Gastrocnemius medialis (tissue), 4 donors: ENCODE measurements at regions not wholly inside any gene's neighbourhood (a gene's known extent, or its start where the extent isn't known, plus 50 kb on each side); places are given as distances from the start of the nearest gene placed in this dataset.
"Not testable (repeated sequence)": the region's sequence is repeated elsewhere in the genome, so short reads cannot be mapped to it uniquely, and the experiment has no call there.

Source experiments
- ATAC-seq, 2 donors: fragments of 150-250 bp; one replicate each; pipeline ENCODE4 v1.9.1; 2016
- DNase-seq, 2 donors: peaks; one replicate each; pipeline ENCODE4 v3.0.0-alpha.2; 2019
- H3K27ac ChIP-seq, 4 donors: fragments of 200-600 bp; sonication (generic); 1 replicate in 1 of 4; 2 replicates in 3 of 4; pipeline ENCODE4 v1.5.1; 2016 to 2018; ENCODE audit warnings: mild to moderate bottlenecking in 2 of 4, moderate library complexity in 1 of 4
- H3K27me3 ChIP-seq, 3 donors: fragments of 200-600 bp; sonication (generic) in 2 of 3; 1 replicate in 1 of 3; 2 replicates in 2 of 3; pipeline versions ENCODE4 v1.5.1 to v1.6.0; 2016 to 2019; ENCODE audit warnings: mild to moderate bottlenecking in 1 of 3, moderate library complexity in 1 of 3
- H3K36me3 ChIP-seq, 2 donors: fragments of 200-600 bp; sonication (generic) in 1 of 2; one replicate each; pipeline ENCODE4 v1.5.1; 2017 to 2018
- H3K4me1 ChIP-seq, 2 donors: fragments of 200-600 bp; sonication (generic) in 1 of 2; one replicate each; pipeline ENCODE4 v1.5.1; 2016 to 2017; ENCODE audit warnings: mild to moderate bottlenecking in 2 of 2
- H3K4me3 ChIP-seq, 4 donors: fragments of 200-600 bp; sonication (generic) in 3 of 4; 1 replicate in 1 of 4; 2 replicates in 3 of 4; pipeline ENCODE4 v1.5.1; 2016 to 2019; ENCODE audit warnings: mild to moderate bottlenecking in 2 of 4
- H3K9me3 ChIP-seq, 3 donors: fragments of 200-600 bp; sonication (generic) in 2 of 3; 1 replicate in 1 of 3; 2 replicates in 2 of 3; pipeline ENCODE4 v1.5.1; 2016 to 2019
- CTCF ChIP-seq, 5 experiments: fragments of 450-650 bp in 3 of 5; fragments of 200-600 bp in 2 of 5; sonication (generic) in 2 of 5; IDR thresholded peaks in 4 of 5; conservative IDR thresholded peaks in 1 of 5; 1 replicate in 4 of 5; 2 replicates in 1 of 5; pipeline ENCODE4 v1.5.1; 2016 to 2019; ENCODE audit warnings: antibody characterized with exemption in 5 of 5, mild to moderate bottlenecking in 3 of 5, moderate library complexity in 3 of 5
- POLR2A ChIP-seq, 2 donors: fragments of 450-650 bp; IDR thresholded peaks; one replicate each; pipeline ENCODE4 v1.6.1; 2017; ENCODE audit warnings: antibody characterized with exemption in 2 of 2, mild to moderate bottlenecking in 2 of 2, moderate library complexity in 2 of 2
- in situ Hi-C, 4 donors: fragments of 200-750 bp; cut with MboI; loops; one replicate each; pipeline versions ENCODE4 v1.15.0 to v1.8.0; 2017; ENCODE audit warnings: low sequenced_read_pairs in 4 of 4
- intact Hi-C: fragments of 100-400 bp; cut with DNase I; formaldehyde crosslinking; loops from one replicate; pipeline ENCODE4 v1.15.1; 2023; ENCODE audit warnings: low total_unique reads

GRCh38 chr11:4315292-4315691 is 52.9 kb downstream of the OR52B4 start:
- intact Hi-C loops, DNase-seq, H3K9me3 ChIP-seq, in situ Hi-C loops, H3K27ac ChIP-seq, H3K4me3 ChIP-seq, H3K27me3 ChIP-seq, H3K36me3 ChIP-seq, H3K4me1 ChIP-seq: not testable (repeated sequence)
- peak in 1 of 2 donors; percentile 23 for ATAC-seq

GRCh38 chr11:4277225-4277624 is 91.0 kb downstream of the OR52B4 start:
- H3K9me3 ChIP-seq, H3K36me3 ChIP-seq, ATAC-seq, intact Hi-C loops, DNase-seq, H3K4me3 ChIP-seq, H3K27me3 ChIP-seq, H3K27ac ChIP-seq, H3K4me1 ChIP-seq, in situ Hi-C loops: not testable (repeated sequence)

GRCh38 chr11:4251085-4251484 is 117.1 kb downstream of the OR52B4 start:
- H3K27ac ChIP-seq, intact Hi-C loops, H3K9me3 ChIP-seq, H3K4me3 ChIP-seq, H3K4me1 ChIP-seq, in situ Hi-C loops, DNase-seq, H3K36me3 ChIP-seq, H3K27me3 ChIP-seq: not testable (repeated sequence)
- ATAC-seq, result peak in 1 of 2 donors; percentile 30

GRCh38 chr11:4249475-4249874 is 118.7 kb downstream of the OR52B4 start:
- H3K9me3 ChIP-seq, H3K4me1 ChIP-seq, H3K27me3 ChIP-seq, H3K27ac ChIP-seq, DNase-seq, H3K4me3 ChIP-seq, intact Hi-C loops, in situ Hi-C loops, ATAC-seq, H3K36me3 ChIP-seq: not testable (repeated sequence)

GRCh38 chr11:4237771-4238170 is 130.4 kb downstream of the OR52B4 start:
- in situ Hi-C loops, H3K36me3 ChIP-seq, H3K27me3 ChIP-seq, ATAC-seq, H3K27ac ChIP-seq, H3K9me3 ChIP-seq, intact Hi-C loops, H3K4me3 ChIP-seq, DNase-seq, H3K4me1 ChIP-seq: not testable (repeated sequence)

GRCh38 chr11:4218857-4219256 is 124.3 kb downstream of the RRM1 start:
- H3K4me1 ChIP-seq, intact Hi-C loops, H3K9me3 ChIP-seq, H3K27me3 ChIP-seq, H3K27ac ChIP-seq, DNase-seq, H3K4me3 ChIP-seq, H3K36me3 ChIP-seq, in situ Hi-C loops: not testable (repeated sequence)
- ATAC-seq, result peak in 1 of 2 donors; percentile 62

- Histone ChIP-seq H3K27me3 (peaks cover 3 to 7% (median 5%) of the 10 kb centered on the region in 3 donors), H3K27ac (no peak overlapping the region), H3K9me3 (no peaks in the 10 kb centered on the region), H3K4me1 (no peaks in the 10 kb centered on the region), H3K4me3 (no peak overlapping the region), H3K36me3 (no peaks in the 10 kb centered on the region)
- TF ChIP-seq POLR2A (IDR thresholded peaks at IDR 0.05) (no peak), CTCF (IDR thresholded peaks at IDR 0.05 in 4 of 5, conservative IDR thresholded peaks at IDR 0.05 in 1 of 5) (no peak)
- intact Hi-C loops (no loop called here), in situ Hi-C loops (no loop called here)
- DNase-seq, result no peak
- ATAC-seq, result no peak
Measured at GRCh38 chr11:4213746-4214145, 119.1 kb downstream of the RRM1 start.

- Histone ChIP-seq H3K27me3 (peaks cover 3 to 7% (median 5%) of the 10 kb centered on the region in 3 donors), H3K36me3 (no peaks in the 10 kb centered on the region), H3K4me3 (no peak overlapping the region), H3K9me3 (no peaks in the 10 kb centered on the region), H3K4me1 (no peaks in the 10 kb centered on the region), H3K27ac (no peak overlapping the region)
- ATAC-seq (no peak), DNase-seq (no peak)
- intact Hi-C loops, result no loop called here
- TF ChIP-seq POLR2A (IDR thresholded peaks at IDR 0.05), result no peak
- no peak for TF ChIP-seq CTCF (IDR thresholded peaks at IDR 0.05 in 4 of 5, conservative IDR thresholded peaks at IDR 0.05 in 1 of 5)
- in situ Hi-C loops, result no loop called here
Measured at GRCh38 chr11:4211991-4212390, 117.4 kb downstream of the RRM1 start.
